Trophoblast cell (in vitro differentiated cells and primary cell): ENCODE measurements at regions not wholly inside any gene's neighbourhood (a gene's known extent, or its start where the extent isn't known, plus 50 kb on each side); places are given as distances from the start of the nearest gene placed in this dataset.

Experiments used
- DNase-seq, 2 donors: peaks; one replicate each; pipeline ENCODE4 v3.0.0-alpha.2; 2016
- H2AFZ ChIP-seq: 2 replicates; pipeline ENCODE4 v1.6.1; 2013; ENCODE audit warnings: low read length, moderate library complexity, mild to moderate bottlenecking; ENCODE audit not compliant: insufficient read depth, poor library complexity
- H2AK5ac ChIP-seq: 2 replicates; pipeline ENCODE4 v1.6.1; 2013; ENCODE audit warnings: mild to moderate bottlenecking, low read length
- H2BK120ac ChIP-seq: 2 replicates; pipeline ENCODE4 v1.6.1; 2013; ENCODE audit warnings: low read length, mild to moderate bottlenecking, moderate library complexity; ENCODE audit not compliant: insufficient read depth, poor library complexity
- H2BK12ac ChIP-seq: 2 replicates; pipeline ENCODE4 v1.6.1; 2013; ENCODE audit warnings: mild to moderate bottlenecking, low read length, moderate library complexity
- H2BK5ac ChIP-seq: 2 replicates; pipeline ENCODE4 v1.6.1; 2013; ENCODE audit warnings: low read length, low read depth, moderate library complexity, mild to moderate bottlenecking; ENCODE audit not compliant: poor library complexity
- H3K14ac ChIP-seq: 2 replicates; pipeline ENCODE4 v1.6.1; 2013; ENCODE audit warnings: mild to moderate bottlenecking, low read length
- H3K18ac ChIP-seq: 2 replicates; pipeline ENCODE4 v1.6.1; 2013; ENCODE audit warnings: mild to moderate bottlenecking, low read length
- H3K23ac ChIP-seq: 2 replicates; pipeline ENCODE4 v1.6.1; 2013; ENCODE audit warnings: low read length
- H3K27ac ChIP-seq: 2 replicates; pipeline ENCODE4 v1.5.1; 2013; ENCODE audit warnings: low read depth, mild to moderate bottlenecking, inconsistent platforms, low read length, moderate library complexity
- H3K27me3 ChIP-seq: 2 replicates; pipeline ENCODE4 v1.6.1; 2013; ENCODE audit warnings: inconsistent platforms, mild to moderate bottlenecking, low read length, moderate library complexity; ENCODE audit not compliant: insufficient read depth
- H3K36me3 ChIP-seq, 2 experiments: 1 replicate in 1 of 2; 2 replicates in 1 of 2; pipeline ENCODE4 v1.6.1; 2013; ENCODE audit warnings: low read length in 2 of 2, mild to moderate bottlenecking in 2 of 2, moderate library complexity in 1 of 2; ENCODE audit not compliant: insufficient read depth in 2 of 2, control insufficient read depth in 1 of 2
- H3K4ac ChIP-seq: 2 replicates; pipeline ENCODE4 v1.6.1; 2013; ENCODE audit warnings: low read depth, mild to moderate bottlenecking, low read length, moderate library complexity
- H3K4me1 ChIP-seq, 2 experiments: 1 replicate in 1 of 2; 2 replicates in 1 of 2; pipeline ENCODE4 v1.6.1; 2013; ENCODE audit warnings: low read length in 2 of 2, mild to moderate bottlenecking in 2 of 2, moderate library complexity in 1 of 2; ENCODE audit not compliant: insufficient read depth in 2 of 2, control insufficient read depth in 1 of 2
- H3K4me2 ChIP-seq: 2 replicates; pipeline ENCODE4 v1.6.1; 2013; ENCODE audit warnings: inconsistent platforms, mild to moderate bottlenecking, low read length, moderate library complexity
- H3K4me3 ChIP-seq: 2 replicates; pipeline ENCODE4 v1.5.1; 2013; ENCODE audit warnings: mild to moderate bottlenecking, low read depth, low read length, inconsistent platforms
- H3K79me1 ChIP-seq: one replicate; pipeline ENCODE4 v1.6.1; 2013; ENCODE audit warnings: low read length
- H3K79me2 ChIP-seq: 2 replicates; pipeline ENCODE4 v1.6.1; 2013; ENCODE audit warnings: low read length, mild to moderate bottlenecking; ENCODE audit not compliant: control insufficient read depth, insufficient read depth, poor library complexity
- H3K9ac ChIP-seq: 2 replicates; pipeline ENCODE4 v1.6.1; 2013; ENCODE audit warnings: mild to moderate bottlenecking, low read length
- H3K9me3 ChIP-seq: 2 replicates; pipeline ENCODE4 v1.6.1; 2013; ENCODE audit warnings: low read depth, mild to moderate bottlenecking, control low read depth, inconsistent platforms, low read length; ENCODE audit not compliant: insufficient read depth
- H4K12ac ChIP-seq: 2 replicates; pipeline ENCODE4 v1.6.1; 2013; ENCODE audit warnings: low read depth, mild to moderate bottlenecking, low read length, moderate library complexity
- H4K8ac ChIP-seq: 2 replicates; pipeline ENCODE4 v1.6.1; 2013; ENCODE audit warnings: low read depth, mild to moderate bottlenecking, low read length, moderate library complexity
- H4K91ac ChIP-seq: one replicate; pipeline ENCODE4 v1.6.1; 2013; ENCODE audit warnings: low read depth, mild to moderate bottlenecking, low read length, moderate library complexity
- WGBS: extraction: QIAGEN DNeasy Blood & Tissue Kit; methylation state at CpG from one replicate; pipeline ENCODE4 v1.1.7; 2013; ENCODE audit warnings: missing lambda C conversion rate; ENCODE audit not compliant: insufficient read length, insufficient coverage; ENCODE audit errors: extremely low coverage; 5-methylcytosine and 5-hydroxymethylcytosine counted together

DNA sequence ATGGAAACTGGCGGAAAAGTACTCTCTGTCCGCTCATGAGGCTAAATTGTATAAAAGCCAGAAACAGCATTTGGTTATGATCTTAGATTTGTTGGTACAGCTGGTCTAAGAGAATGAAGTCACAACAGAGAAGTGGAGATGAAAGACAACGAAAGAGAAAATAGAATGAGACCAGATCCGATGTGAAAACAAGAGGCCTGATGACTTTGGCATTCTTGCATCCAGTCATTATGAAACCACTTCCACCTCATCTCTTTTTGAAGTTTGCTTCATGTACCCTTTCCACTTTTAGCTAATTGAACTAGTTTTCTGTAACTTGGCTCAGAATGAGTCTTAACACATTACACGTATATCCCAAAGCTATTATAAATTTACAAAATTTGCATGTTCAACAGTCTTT, 1431.7 kb downstream of the LRRC4C start:
- no peak overlapping the region for H2AFZ ChIP-seq
- no peaks in the 10 kb centered on the region for H3K36me3 ChIP-seq
- no peak overlapping the region for H3K9ac ChIP-seq
- no peak for DNase-seq
- H3K79me1 ChIP-seq, result no peaks in the 10 kb centered on the region
- no peaks in the 10 kb centered on the region for H3K27me3 ChIP-seq
- H2BK5ac ChIP-seq, result no peak overlapping the region
- peaks cover 2 to 8% of the 10 kb centered on the region in 2 experiments for H3K4me1 ChIP-seq
- no peak overlapping the region for H3K4ac ChIP-seq
- no peaks in the 10 kb centered on the region for H3K9me3 ChIP-seq
- no peak overlapping the region for H3K27ac ChIP-seq
- no peak overlapping the region for H4K12ac ChIP-seq
- H3K18ac ChIP-seq, result no peak overlapping the region
- no peak overlapping the region for H4K8ac ChIP-seq
- no peak overlapping the region for H4K91ac ChIP-seq
- H3K79me2 ChIP-seq, result no peaks in the 10 kb centered on the region
- H3K14ac ChIP-seq, result no peak overlapping the region
- H2BK12ac ChIP-seq, result no peak overlapping the region
- H2AK5ac ChIP-seq, result no peak overlapping the region
- no peak overlapping the region for H3K23ac ChIP-seq
- no peak overlapping the region for H2BK120ac ChIP-seq
- no peak overlapping the region for H3K4me3 ChIP-seq
- WGBS, result no CpG with 5 or more reads among the region's 5 CpGs
- H3K4me2 ChIP-seq, result no peak overlapping the region

DNA sequence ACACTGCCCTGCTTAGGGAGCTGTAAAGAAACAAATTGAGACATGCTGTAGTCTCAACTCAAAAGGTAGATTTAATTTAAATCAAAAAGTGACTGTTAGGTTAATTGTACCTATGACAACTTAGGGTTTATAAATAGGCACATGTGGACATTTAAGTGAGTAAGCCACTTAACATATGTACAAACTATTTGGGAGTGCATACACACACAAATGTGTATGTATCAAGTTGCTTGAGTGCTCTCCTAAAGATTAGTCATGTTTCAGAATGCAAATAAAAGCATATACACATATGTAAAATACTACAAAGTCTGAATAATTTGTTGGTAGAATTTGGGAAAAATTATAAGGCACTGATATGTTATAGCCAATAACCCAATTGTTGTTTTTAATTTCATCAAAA, 1435.7 kb downstream of the LRRC4C start:
- Histone ChIP-seq H3K79me2 (no peaks in the 10 kb centered on the region), H2BK5ac (no peak overlapping the region), H3K79me1 (no peaks in the 10 kb centered on the region), H3K4ac (no peak overlapping the region), H3K27me3 (no peaks in the 10 kb centered on the region), H4K91ac (no peak overlapping the region), H3K4me3 (no peak overlapping the region), H3K4me2 (no peak overlapping the region), H2AK5ac (no peak overlapping the region), H3K4me1 (peaks cover 0 to 2% of the 10 kb centered on the region in 2 experiments), H4K12ac (no peak overlapping the region), H2BK120ac (no peak overlapping the region), H2AFZ (no peak overlapping the region), H3K14ac (no peak overlapping the region), H3K23ac (no peak overlapping the region), H3K18ac (no peak overlapping the region), H3K9me3 (no peaks in the 10 kb centered on the region), H4K8ac (no peak overlapping the region), H2BK12ac (no peak overlapping the region), H3K27ac (no peak overlapping the region), H3K9ac (no peak overlapping the region), H3K36me3 (no peaks in the 10 kb centered on the region)
- no peak for DNase-seq

DNA sequence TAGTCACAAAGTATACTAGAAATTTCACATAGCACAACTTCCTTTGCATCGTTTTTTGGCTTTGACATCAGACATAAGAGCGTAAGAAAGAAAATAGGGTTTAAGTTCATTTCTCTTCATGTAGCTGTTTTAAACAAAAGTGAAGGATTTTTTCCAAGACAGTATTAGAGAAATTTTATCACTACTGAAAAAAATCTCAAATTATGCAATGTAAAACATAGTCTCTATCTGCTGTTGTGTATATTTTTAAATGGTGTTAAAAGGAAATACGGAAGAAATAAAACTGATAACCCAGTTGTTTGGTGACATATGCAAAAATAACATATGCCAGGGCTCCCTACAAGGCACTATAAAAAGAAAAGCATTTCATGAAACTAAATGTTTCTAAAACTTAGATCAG, 1449.4 kb downstream of the LRRC4C start:
- H3K23ac ChIP-seq, result no peak overlapping the region
- H2BK12ac ChIP-seq, result no peak overlapping the region
- H4K12ac ChIP-seq, result no peak overlapping the region
- H3K27ac ChIP-seq, result no peak overlapping the region
- H3K27me3 ChIP-seq, result no peaks in the 10 kb centered on the region
- H4K91ac ChIP-seq, result no peak overlapping the region
- no peaks in the 10 kb centered on the region for H3K4me1 ChIP-seq
- H3K9ac ChIP-seq, result no peak overlapping the region
- no peak overlapping the region for H2AFZ ChIP-seq
- no CpG with 5 or more reads among the region's 3 CpGs for WGBS
- no peak overlapping the region for H2BK120ac ChIP-seq
- H3K4ac ChIP-seq, result no peak overlapping the region
- H3K4me3 ChIP-seq, result no peak overlapping the region
- no peaks in the 10 kb centered on the region for H3K79me2 ChIP-seq
- H3K79me1 ChIP-seq, result no peaks in the 10 kb centered on the region
- H3K14ac ChIP-seq, result no peak overlapping the region
- H4K8ac ChIP-seq, result no peak overlapping the region
- no peak overlapping the region for H2AK5ac ChIP-seq
- no peak overlapping the region for H2BK5ac ChIP-seq
- no peaks in the 10 kb centered on the region for H3K36me3 ChIP-seq
- no peak overlapping the region for H3K4me2 ChIP-seq
- DNase-seq, result no peak
- no peaks in the 10 kb centered on the region for H3K9me3 ChIP-seq
- H3K18ac ChIP-seq, result no peak overlapping the region

DNA sequence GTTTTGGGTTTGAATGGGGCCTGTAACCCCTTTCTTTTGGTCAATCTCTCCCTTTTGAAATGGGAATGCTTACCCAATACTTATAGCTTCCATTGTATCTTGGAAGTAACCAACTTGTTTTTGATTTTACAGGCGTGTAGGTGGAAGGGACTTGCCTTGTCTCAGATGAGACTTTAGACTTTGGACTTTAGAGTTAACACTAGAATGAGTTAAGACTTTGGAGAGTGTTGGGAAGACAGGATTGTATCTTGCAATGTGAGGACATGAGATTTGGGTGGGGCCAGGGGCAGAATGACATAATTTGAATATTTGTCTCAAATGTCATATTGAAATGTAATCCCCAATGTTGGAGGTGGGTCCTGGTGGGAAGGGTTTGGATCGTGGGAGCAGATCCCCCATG, 1466.9 kb downstream of the LRRC4C start:
- H4K8ac ChIP-seq, result no peak overlapping the region
- no peak overlapping the region for H4K91ac ChIP-seq
- H2AK5ac ChIP-seq, result no peak overlapping the region
- no peak overlapping the region for H3K18ac ChIP-seq
- no CpG with 5 or more reads among the region's 2 CpGs for WGBS
- no peaks in the 10 kb centered on the region for H3K79me2 ChIP-seq
- H3K14ac ChIP-seq, result no peak overlapping the region
- no peaks in the 10 kb centered on the region for H3K27me3 ChIP-seq
- no peak for DNase-seq
- H3K36me3 ChIP-seq, result no peaks in the 10 kb centered on the region
- H3K4me1 ChIP-seq, result no peaks in the 10 kb centered on the region
- no peak overlapping the region for H4K12ac ChIP-seq
- no peak overlapping the region for H3K4me2 ChIP-seq
- H2BK5ac ChIP-seq, result no peak overlapping the region
- H3K9me3 ChIP-seq, result no peaks in the 10 kb centered on the region
- H3K23ac ChIP-seq, result no peak overlapping the region
- H2BK12ac ChIP-seq, result no peak overlapping the region
- H3K27ac ChIP-seq, result no peak overlapping the region
- H3K9ac ChIP-seq, result no peak overlapping the region
- no peak overlapping the region for H2BK120ac ChIP-seq
- H3K79me1 ChIP-seq, result peaks cover 4% of the 10 kb centered on the region
- H3K4ac ChIP-seq, result no peak overlapping the region
- no peak overlapping the region for H2AFZ ChIP-seq
- H3K4me3 ChIP-seq, result no peak overlapping the region
